ENCODE measurements at regions not wholly inside any gene's neighbourhood (a gene's known extent, or its start where the extent isn't known, plus 50 kb on each side); places are given as distances from the start of the nearest gene placed in this dataset.

- DNase-seq (ENCODE audit: low spot score): no peak
Measured at GRCh38 chr11:97149741-97150140, 759.9 kb downstream of the JRKL start.

DNA sequence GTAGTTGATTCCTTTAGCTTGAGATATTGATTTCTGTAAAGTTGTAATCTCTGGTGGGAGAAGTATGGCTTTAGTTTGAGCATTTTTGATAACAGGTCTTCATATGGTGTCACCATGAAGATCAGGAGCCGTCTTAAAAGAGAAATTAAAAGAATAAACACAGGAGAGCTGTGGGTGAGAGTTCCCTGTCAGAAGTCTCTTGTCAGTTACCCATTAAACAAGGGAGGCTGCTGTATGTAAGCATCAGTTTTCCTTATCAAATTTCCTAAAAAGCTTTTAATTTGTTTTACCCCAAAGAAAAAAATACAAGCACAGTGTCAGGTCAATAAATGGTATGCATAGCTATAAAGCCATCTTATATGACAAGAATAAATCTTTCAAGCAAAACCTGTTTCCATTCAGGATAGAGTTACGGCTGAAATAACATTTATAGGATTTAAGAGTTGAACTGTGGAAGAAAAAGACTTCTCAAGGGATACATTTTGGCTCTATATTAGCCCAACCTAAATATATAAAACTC lies 767.5 kb downstream of the JRKL start:
- no peak for DNase-seq (ENCODE audit: low spot score)

GRCh38 chr11:97158243-97158642 lies 768.4 kb downstream of the JRKL start:
- no peak for DNase-seq (ENCODE audit: low spot score)

GRCh38 chr11:97163631-97164191 lies 773.9 kb downstream of the JRKL start:
- DNase-seq (ENCODE audit: low spot score): no peak

GRCh38 chr11:97201743-97202612 lies 812.2 kb downstream of the JRKL start:
- no peak for DNase-seq (ENCODE audit: low spot score)

DNA sequence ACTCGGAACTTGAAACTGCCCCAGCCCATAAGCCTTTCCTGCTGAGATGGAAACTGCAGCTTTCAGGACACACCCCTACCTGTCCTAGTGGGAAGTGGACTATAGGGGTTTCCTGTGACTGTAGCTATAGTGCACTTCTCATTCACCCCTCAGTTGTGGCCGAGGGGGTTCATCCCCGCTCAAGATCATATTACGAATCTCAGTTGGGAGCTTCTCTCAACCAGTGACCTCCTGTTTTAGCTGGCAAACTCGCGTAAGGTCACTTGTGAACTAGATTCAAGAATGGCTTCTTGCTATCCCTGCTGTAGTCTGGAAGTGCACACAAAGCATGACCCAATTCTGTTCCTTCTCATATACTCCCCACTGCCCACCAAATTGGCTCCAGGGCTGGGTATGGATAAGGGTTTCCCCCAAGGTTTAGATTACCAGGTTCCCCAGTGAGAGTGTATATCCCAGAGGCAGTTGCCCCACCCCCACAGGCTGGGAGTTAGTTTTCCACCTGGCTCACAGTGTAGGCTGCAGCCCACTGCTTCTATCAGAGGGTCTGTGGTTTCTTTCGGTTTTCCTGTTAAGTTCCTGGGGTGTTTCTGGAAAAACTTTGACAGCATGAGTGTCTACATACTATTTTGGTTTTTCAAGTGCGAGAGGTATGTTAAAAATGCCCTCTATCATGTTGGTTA lies 812.9 kb downstream of the JRKL start:
- no peak for DNase-seq (ENCODE audit: low spot score)

DNA sequence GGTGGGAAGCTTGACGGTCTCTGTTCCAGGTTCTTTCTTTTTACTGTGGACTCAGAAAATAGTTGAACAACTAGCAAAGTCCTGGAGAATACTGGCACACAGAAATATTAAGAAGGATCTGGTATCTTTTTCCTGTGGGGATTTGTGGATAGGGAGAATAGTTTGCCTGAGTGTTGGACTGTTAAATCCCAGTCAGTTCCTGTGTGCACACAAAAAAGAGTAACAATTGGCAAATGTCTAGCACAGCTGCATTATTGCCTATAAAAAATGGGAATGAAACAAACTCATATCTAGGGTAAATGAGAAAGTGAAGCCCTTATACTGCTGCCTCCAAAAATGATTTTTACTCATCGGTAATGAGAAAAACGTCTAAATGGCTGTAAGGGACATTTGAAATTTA lies 828.2 kb downstream of the JRKL start:
- DNase-seq (ENCODE audit: low spot score): no peak

- DNase-seq (ENCODE audit: low spot score): no peak
Measured at GRCh38 chr11:97223647-97224046, 833.8 kb downstream of the JRKL start.

- no peak for DNase-seq (ENCODE audit: low spot score)
Measured at GRCh38 chr11:97224396-97224795, 834.6 kb downstream of the JRKL start.

GRCh38 chr11:97225794-97226193 lies 836.0 kb downstream of the JRKL start:
- DNase-seq (ENCODE audit: low spot score): no peak

GRCh38 chr11:97229936-97230335 lies 840.1 kb downstream of the JRKL start:
- no peak for DNase-seq (ENCODE audit: low spot score)

- no peak for DNase-seq (ENCODE audit: low spot score)
Measured at GRCh38 chr11:97231231-97231630, 841.4 kb downstream of the JRKL start.

DNA sequence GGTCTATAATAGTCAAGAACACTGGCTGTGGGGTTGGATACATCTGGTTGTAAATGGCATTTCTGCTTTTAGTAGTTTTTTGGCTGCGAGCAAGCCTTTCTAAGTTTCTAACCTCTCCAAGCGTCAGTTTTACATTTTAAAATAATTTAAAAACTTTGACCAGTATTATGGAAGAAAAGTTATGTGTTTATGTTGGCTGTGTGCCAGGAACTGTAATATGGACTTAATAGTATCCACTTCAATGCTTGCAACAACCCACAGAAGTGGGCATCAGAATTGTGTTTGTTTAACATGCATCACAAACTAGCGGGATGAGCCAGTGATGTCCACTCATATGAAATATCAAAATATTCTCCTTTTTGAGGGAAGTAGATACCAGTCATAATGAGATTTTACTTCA lies 844.2 kb downstream of the JRKL start:
- DNase-seq (ENCODE audit: low spot score): no peak

GRCh38 chr11:97237151-97237550 lies 847.3 kb downstream of the JRKL start:
- DNase-seq (ENCODE audit: low spot score): no peak

DNA sequence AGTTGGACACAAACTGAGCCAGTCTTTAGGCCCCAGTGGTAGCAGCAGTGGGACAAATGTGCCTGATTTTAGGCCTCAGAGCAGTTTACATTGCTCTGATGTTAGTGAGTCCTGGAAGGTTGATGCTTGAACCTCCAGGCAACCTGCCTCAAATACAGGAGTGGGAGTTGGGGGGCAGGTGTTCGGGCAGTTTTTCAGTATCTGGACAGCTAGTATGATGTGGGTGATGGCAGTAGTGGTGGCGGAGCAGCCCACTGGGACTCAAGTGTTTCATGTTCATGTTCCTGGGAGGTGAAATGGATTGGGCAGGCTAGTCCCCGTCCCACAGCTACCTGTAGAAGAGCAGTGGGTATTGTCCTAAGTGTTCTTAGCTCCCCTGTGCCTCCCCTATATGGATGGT lies 857.8 kb downstream of the JRKL start:
- DNase-seq (ENCODE audit: low spot score): no peak

GRCh38 chr11:97254790-97255189 lies 865.0 kb downstream of the JRKL start:
- no peak for DNase-seq (ENCODE audit: low spot score)

GRCh38 chr11:97259434-97259833 lies 869.6 kb downstream of the JRKL start:
- DNase-seq (ENCODE audit: low spot score): no peak

DNA sequence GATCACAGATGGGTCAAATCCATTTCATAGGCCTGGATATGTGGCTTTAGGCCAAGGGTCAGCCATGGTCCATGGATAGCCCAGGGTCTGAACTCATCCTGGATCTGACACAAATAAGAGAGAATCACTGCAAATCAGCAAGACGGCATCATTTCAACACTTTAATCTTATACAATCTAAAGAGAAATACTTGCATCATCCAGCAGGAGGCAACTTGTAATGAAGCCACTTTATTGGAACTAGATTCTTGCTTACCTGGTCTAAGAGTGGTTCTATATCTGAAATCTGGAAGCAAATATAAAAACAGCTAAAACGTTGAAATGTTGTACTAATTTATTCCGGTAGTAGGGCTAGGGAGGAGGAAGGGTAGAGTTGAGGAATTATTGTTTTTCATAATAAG lies 870.1 kb downstream of the JRKL start:
- no peak for DNase-seq (ENCODE audit: low spot score)

GRCh38 chr11:97263183-97263858 lies 873.5 kb downstream of the JRKL start:
- DNase-seq (ENCODE audit: low spot score): no peak

GRCh38 chr11:97269527-97269926 lies 879.7 kb downstream of the JRKL start:
- DNase-seq (ENCODE audit: low spot score): no peak

DNA sequence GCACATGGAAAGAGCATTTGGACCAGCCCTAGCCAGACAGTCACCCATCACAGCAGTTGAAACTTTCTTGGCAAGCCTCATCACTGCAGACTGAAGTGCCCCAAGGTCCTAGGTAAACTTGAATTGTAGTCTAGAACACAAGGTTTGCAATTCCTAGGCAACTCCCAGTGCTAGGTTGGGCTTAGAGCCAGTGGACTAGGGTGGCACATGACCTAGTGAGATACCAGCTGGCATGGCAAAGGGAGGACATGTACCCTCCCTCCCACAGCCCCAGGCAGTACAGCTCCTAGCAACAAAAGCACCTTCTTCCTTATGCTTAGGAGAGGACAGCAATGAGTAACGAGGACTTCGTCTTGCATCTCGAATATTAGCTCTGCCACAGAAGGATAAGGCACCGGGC lies 889.5 kb downstream of the JRKL start:
- DNase-seq (ENCODE audit: low spot score): no peak

DNA sequence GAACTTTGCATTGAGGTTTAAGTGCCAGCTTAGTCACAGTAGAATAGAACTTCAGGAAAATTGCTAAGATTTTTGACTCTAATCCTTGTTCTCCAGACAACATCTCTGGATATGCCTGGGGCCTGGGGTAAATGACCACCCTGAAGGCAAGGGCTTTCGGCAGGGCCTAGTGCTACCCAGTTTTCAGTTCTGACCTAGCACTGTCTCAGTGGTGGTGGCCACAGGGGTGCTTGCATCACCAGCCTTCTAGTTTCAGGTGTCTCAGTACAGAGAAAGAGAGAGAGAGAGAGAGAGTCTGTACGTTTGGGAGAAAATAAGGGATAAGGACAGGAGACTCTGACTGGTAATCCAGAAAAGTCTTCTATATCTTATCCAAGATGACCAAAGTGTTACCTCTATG lies 890.5 kb downstream of the JRKL start:
- no peak for DNase-seq (ENCODE audit: low spot score)

All from mucosa of gallbladder (tissue), 1 donor.